ENCODE measurements at regions not wholly inside any gene's neighbourhood (a gene's known extent, or its start where the extent isn't known, plus 50 kb on each side); places are given as distances from the start of the nearest gene placed in this dataset.

GRCh38 chr13:58869566-58869965 is 1238.0 kb downstream of the PCDH17 start:
- intact Hi-C loops (cut with DNase I): no loop called here

GRCh38 chr13:58876473-58876872 is 1244.9 kb downstream of the PCDH17 start:
- no peak overlapping the region for H3K4me3 ChIP-seq
- H3K9me3 ChIP-seq: no peaks in the 10 kb centered on the region
- WGBS, 4 donors: 85 to 98% (median 95%) methylated on average over 1 of the region's 1 CpG
- ATAC-seq (no peak), DNase-seq (no peak)
- H3K36me3 ChIP-seq: no peaks in the 10 kb centered on the region
- no peaks in the 10 kb centered on the region for H3K4me1 ChIP-seq
- intact Hi-C loops (cut with DNase I): no loop called here
- H3K27ac ChIP-seq: no peak overlapping the region
- no peaks in the 10 kb centered on the region for H3K27me3 ChIP-seq
- TF ChIP-seq POLR2A (IDR thresholded peaks at IDR 0.05) (no peak), CTCF (IDR thresholded peaks at IDR 0.05) (no peak)

More at GRCh38 chr13:58869566-58869965, 1238.0 kb downstream of the PCDH17 start:
- no peak overlapping the region for H3K4me3 ChIP-seq
- H3K4me1 ChIP-seq: no peaks in the 10 kb centered on the region
- H3K9me3 ChIP-seq: peaks cover 0 to 7% (median 0%) of the 10 kb centered on the region in 12 donors
- WGBS, 4 donors: 89 to 96% (median 93%) methylated on average over 1 of the region's 1 CpG
- no peaks in the 10 kb centered on the region for H3K27me3 ChIP-seq
- no peak overlapping the region for H3K27ac ChIP-seq
- H3K36me3 ChIP-seq: no peaks in the 10 kb centered on the region
- ATAC-seq (no peak), DNase-seq (no peak)
- TF ChIP-seq CTCF (IDR thresholded peaks at IDR 0.05) (no peak), POLR2A (IDR thresholded peaks at IDR 0.05) (no peak)

- intact Hi-C loops (cut with DNase I): no loop called here
- Histone ChIP-seq H3K36me3 (no peaks in the 10 kb centered on the region), H3K27ac (no peak overlapping the region), H3K27me3 (no peaks in the 10 kb centered on the region), H3K4me3 (no peak overlapping the region), H3K9me3 (no peaks in the 10 kb centered on the region), H3K4me1 (no peaks in the 10 kb centered on the region)
- DNase-seq: no peak
- TF ChIP-seq POLR2A (IDR thresholded peaks at IDR 0.05): no peak
- TF ChIP-seq CTCF (IDR thresholded peaks at IDR 0.05): no peak
- no peak for ATAC-seq
Measured at GRCh38 chr13:58879114-58879513, 1247.6 kb downstream of the PCDH17 start.

- ATAC-seq (no peak), DNase-seq (no peak)
- no peak overlapping the region for H3K4me3 ChIP-seq
- WGBS, 4 donors: 74 to 85% (median 79%) methylated on average over 4 of the region's 4 CpGs
- H3K9me3 ChIP-seq: no peaks in the 10 kb centered on the region
- H3K27me3 ChIP-seq: no peaks in the 10 kb centered on the region
- no peak for TF ChIP-seq POLR2A (IDR thresholded peaks at IDR 0.05)
- no peak for TF ChIP-seq CTCF (IDR thresholded peaks at IDR 0.05)
- no peaks in the 10 kb centered on the region for H3K36me3 ChIP-seq
- H3K4me1 ChIP-seq: no peaks in the 10 kb centered on the region
- no peak overlapping the region for H3K27ac ChIP-seq
- intact Hi-C loops (cut with DNase I): no loop called here
Measured at GRCh38 chr13:58882516-58882915, 1251.0 kb downstream of the PCDH17 start.

Data from heart left ventricle (tissue), 16 donors.